Activated T-cell treated with anti-CD3 and anti-CD28 coated beads, Interleukin-2, amount 50 U/mL, for 72 hours (primary cell): ENCODE measurements at regions not wholly inside any gene's neighbourhood (a gene's known extent, or its start where the extent isn't known, plus 50 kb on each side); places are given as distances from the start of the nearest gene placed in this dataset.

Source experiments
- ATAC-seq, 2 donors: fragments of 150-1000 bp; cut with Tn5 transposase; replicated peaks in 1 of 2; 2 replicates each; pipeline ENCODE4 v1.10.0; 2021; ENCODE audit warnings: moderate library complexity in 2 of 2, mild to moderate bottlenecking in 1 of 2
- DNase-seq, 2 donors: peaks; one replicate each; pipeline ENCODE4 v3.0.0; 2021 to 2022; ENCODE audit warnings: mixed read lengths in 1 of 2
- H3K27ac Mint-ChIP-seq: one replicate; pipeline ENCODE4 v1.8.0; 2022; ENCODE audit warnings: mild to moderate bottlenecking, moderate library complexity, mixed read lengths
- H3K27me3 Mint-ChIP-seq: one replicate; pipeline ENCODE4 v1.8.0; 2022; ENCODE audit warnings: low read depth, mixed read lengths
- H3K36me3 Mint-ChIP-seq, 2 donors: one replicate each; pipeline ENCODE4 v1.8.0; 2022; ENCODE audit warnings: mixed read lengths in 2 of 2, mild to moderate bottlenecking in 1 of 2; ENCODE audit not compliant: insufficient read depth in 2 of 2
- H3K4me1 Mint-ChIP-seq: one replicate; pipeline ENCODE4 v1.8.0; 2022; ENCODE audit warnings: low read depth, mixed read lengths
- H3K4me3 Mint-ChIP-seq, 2 donors: one replicate each; pipeline ENCODE4 v1.8.0; 2022; ENCODE audit warnings: mild to moderate bottlenecking in 2 of 2, mixed read lengths in 2 of 2, moderate library complexity in 2 of 2
- H3K9me3 Mint-ChIP-seq, 2 donors: one replicate each; pipeline ENCODE4 v1.8.0; 2022; ENCODE audit warnings: mixed read lengths in 2 of 2

DNA sequence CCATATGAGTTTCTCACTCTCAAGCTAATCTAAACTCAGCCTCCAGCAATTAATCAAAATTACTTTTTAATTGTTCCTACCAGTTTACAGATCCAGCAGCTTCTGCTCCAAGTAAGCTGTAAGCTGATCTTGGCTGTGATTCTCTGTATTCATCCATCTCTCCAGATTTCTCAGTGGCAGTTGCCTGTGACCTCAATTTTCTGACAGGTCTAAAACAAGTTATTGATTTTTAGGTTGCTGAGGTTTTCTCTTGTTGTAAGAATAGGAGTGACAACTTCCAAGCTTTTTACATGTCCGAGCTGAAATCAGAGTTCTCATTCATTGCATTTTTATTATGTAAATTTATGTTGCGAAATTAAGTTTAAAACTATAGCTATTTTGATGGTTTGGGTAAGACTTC, 1044.4 kb downstream of the PLA2G4A start:
- DNase-seq = no peak
- Mint-ChIP-seq H3K36me3 (peaks cover 2 to 7% of the 10 kb centered on the region in 2 donors), H3K27me3 (no peaks in the 10 kb centered on the region), H3K4me3 (no peak overlapping the region), H3K9me3 (peaks cover 7 to 8% of the 10 kb centered on the region in 2 donors), H3K27ac (no peak overlapping the region), H3K4me1 (no peaks in the 10 kb centered on the region)
- no peak for ATAC-seq

DNA sequence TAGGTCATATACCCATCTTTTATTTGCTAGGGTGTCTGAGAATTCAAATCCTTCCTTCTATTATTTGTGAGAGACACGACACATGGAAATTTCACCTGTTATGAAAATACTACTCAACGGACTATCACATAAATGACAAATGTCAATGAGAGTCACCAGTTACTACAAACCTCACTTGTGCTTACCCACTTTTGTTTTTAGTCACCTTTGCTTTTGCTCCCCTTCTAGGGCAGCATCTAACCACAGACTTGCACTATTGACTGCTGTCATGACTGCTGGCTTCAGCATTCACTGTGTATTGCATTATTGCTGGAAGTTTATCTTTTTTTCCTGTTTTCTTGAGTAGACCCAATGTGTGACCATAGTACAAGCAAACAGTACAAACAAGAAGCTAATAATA, 1048.0 kb downstream of the PLA2G4A start:
- H3K4me1 Mint-ChIP-seq = no peaks in the 10 kb centered on the region
- H3K36me3 Mint-ChIP-seq = peaks cover 2 to 7% of the 10 kb centered on the region in 2 donors
- H3K4me3 Mint-ChIP-seq = no peak overlapping the region
- no peaks in the 10 kb centered on the region for H3K27me3 Mint-ChIP-seq
- H3K9me3 Mint-ChIP-seq = peaks cover 4 to 7% of the 10 kb centered on the region in 2 donors
- DNase-seq (no peak), ATAC-seq (peak in 1 of 2 donors; percentile 43)
- no peak overlapping the region for H3K27ac Mint-ChIP-seq

DNA sequence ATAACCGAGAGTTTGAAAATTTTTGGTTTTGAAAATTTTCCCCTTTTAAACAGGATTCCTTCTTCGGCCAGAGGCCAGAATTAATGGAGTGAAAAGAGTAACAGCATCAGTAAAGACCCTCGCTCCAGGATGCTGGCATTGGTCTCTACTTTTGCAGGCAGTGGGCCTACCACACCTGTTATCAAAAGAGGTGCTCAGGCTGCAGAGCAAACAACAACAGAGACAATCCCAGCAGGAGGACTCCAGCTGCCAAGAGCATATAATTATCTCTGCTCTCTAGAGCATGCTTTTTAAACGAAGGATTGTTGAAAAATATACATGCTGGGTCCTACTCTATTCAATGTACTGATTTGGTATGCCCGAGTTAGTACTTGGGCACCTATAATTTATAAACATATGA, 1048.5 kb downstream of the PLA2G4A start:
- no peak for ATAC-seq
- H3K9me3 Mint-ChIP-seq = peaks cover 4 to 7% of the 10 kb centered on the region in 2 donors

DNA sequence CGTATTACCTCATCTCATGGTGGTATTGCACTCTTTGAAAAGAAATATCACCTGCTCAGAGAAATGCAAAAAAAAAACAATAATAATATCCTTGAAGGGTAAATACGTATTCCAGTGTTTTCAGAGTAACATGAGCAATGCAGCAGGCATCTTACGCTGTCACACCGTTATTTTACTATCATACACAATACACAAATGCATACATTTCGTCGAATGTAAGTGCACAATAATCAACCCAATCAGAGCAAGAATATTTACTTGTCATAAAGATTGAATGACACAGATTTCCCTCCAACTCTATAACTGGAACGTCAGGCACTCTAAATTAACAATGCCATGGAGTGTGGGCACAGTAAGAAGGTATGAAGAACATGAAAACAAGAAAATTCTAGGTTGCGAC, 1050.1 kb downstream of the PLA2G4A start:
- DNase-seq (no peak), ATAC-seq (no peak)
- Mint-ChIP-seq H3K4me3 (no peak overlapping the region), H3K27me3 (no peaks in the 10 kb centered on the region), H3K9me3 (peaks cover 4 to 7% of the 10 kb centered on the region in 2 donors), H3K36me3 (peaks cover 2 to 7% of the 10 kb centered on the region in 2 donors), H3K27ac (no peak overlapping the region), H3K4me1 (no peaks in the 10 kb centered on the region)

More for the DNA sequence above, 1048.5 kb downstream of the PLA2G4A start:
- Mint-ChIP-seq H3K27ac (no peak overlapping the region), H3K4me3 (no peak overlapping the region), H3K27me3 (no peaks in the 10 kb centered on the region), H3K36me3 (peaks cover 2 to 7% of the 10 kb centered on the region in 2 donors), H3K4me1 (no peaks in the 10 kb centered on the region)
- no peak for DNase-seq

DNA sequence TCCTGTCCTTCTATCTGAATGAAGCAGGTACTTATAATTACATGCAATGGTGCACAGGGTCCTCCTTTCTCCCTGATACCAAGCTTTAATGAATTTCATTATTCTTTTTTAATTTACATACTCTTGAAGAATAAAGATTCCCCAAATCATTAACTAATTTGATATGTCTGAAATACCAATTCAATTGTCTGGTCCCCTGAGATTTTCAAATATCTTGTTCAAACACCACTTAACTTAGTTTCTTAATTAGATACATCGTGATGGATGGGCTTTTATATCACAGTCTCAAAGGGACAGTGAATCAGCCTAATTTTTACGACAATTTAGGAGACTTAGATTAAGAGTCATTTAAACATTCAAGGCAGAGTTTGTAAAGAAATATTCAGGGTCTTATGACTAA, 1054.6 kb downstream of the PLA2G4A start:
- Mint-ChIP-seq H3K9me3 (no peaks in the 10 kb centered on the region), H3K27ac (no peak overlapping the region), H3K4me1 (no peaks in the 10 kb centered on the region), H3K36me3 (no peaks in the 10 kb centered on the region), H3K27me3 (no peaks in the 10 kb centered on the region), H3K4me3 (no peak overlapping the region)
- no peak for ATAC-seq
- no peak for DNase-seq

GRCh38 chr1:187891993-187892682, 1063.4 kb downstream of the PLA2G4A start:
- Mint-ChIP-seq H3K4me1 (peaks cover 6% of the 10 kb centered on the region), H3K27ac (no peak overlapping the region), H3K4me3 (no peak overlapping the region), H3K27me3 (no peaks in the 10 kb centered on the region), H3K9me3 (peaks cover 6 to 8% of the 10 kb centered on the region in 2 donors), H3K36me3 (peaks cover 2 to 3% of the 10 kb centered on the region in 2 donors)
- ATAC-seq (no peak), DNase-seq (no peak)

GRCh38 chr1:187892683-187893039, 1063.9 kb downstream of the PLA2G4A start:
- H3K36me3 Mint-ChIP-seq = peaks cover 2 to 3% of the 10 kb centered on the region in 2 donors
- H3K27ac Mint-ChIP-seq = no peak overlapping the region
- no peak overlapping the region for H3K4me3 Mint-ChIP-seq
- ATAC-seq (no peak), DNase-seq (no peak)
- peaks cover 6% of the 10 kb centered on the region for H3K4me1 Mint-ChIP-seq
- H3K27me3 Mint-ChIP-seq = no peaks in the 10 kb centered on the region
- H3K9me3 Mint-ChIP-seq = peaks cover 6 to 8% of the 10 kb centered on the region in 2 donors

DNA sequence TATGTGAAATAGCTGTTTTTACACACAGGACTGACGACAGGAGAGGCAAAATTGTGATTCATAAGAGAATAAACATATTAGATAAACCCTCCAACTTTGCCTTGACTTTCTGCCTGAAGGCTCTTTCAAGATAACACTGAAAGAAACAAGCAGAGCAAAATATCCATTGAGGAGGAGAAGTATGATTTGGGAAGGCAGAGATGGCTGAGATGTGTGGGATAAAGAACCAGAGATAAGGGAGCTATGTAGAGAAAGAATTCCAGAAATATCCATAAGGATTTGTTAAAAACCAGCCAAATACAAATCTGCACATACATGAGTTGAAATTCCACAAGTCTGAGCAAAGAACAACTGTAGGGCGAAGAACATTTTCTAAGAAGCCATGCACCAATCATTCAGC, 1064.7 kb downstream of the PLA2G4A start:
- H3K4me1 Mint-ChIP-seq = peaks cover 6% of the 10 kb centered on the region
- DNase-seq (no peak), ATAC-seq (no peak)
- no peak overlapping the region for H3K4me3 Mint-ChIP-seq
- H3K27me3 Mint-ChIP-seq = no peaks in the 10 kb centered on the region
- peaks cover 6 to 8% of the 10 kb centered on the region in 2 donors for H3K9me3 Mint-ChIP-seq
- H3K27ac Mint-ChIP-seq = no peak overlapping the region
- H3K36me3 Mint-ChIP-seq = peaks cover 2 to 3% of the 10 kb centered on the region in 2 donors

GRCh38 chr1:187894349-187894748, 1065.6 kb downstream of the PLA2G4A start:
- DNase-seq (peak in 1 of 2 donors; percentile 0), ATAC-seq (peak in 1 of 2 donors; percentile 18)
- Mint-ChIP-seq H3K27ac (no peak overlapping the region), H3K4me1 (peaks cover 6% of the 10 kb centered on the region), H3K9me3 (peaks cover 6% of the 10 kb centered on the region in 2 donors), H3K27me3 (no peaks in the 10 kb centered on the region), H3K36me3 (peaks cover 2 to 3% of the 10 kb centered on the region in 2 donors), H3K4me3 (no peak overlapping the region)

DNA sequence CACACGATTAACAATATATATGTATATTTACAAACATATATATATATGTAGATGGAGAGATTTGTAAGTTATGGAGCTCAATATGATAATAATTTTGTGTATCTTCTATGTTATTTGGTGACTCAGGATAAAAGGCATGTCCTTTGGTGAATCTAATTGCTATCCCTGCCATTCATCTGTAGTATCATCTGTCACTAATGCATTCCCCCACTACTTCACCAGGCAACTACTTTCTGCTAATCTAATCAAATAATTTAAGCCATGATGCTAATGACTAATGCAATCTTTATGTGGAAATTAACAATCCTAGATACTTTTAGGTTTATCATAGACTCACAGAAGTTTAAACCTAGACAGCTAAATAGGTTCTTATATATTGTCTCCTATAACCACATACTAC, 1074.5 kb downstream of the PLA2G4A start:
- Mint-ChIP-seq H3K36me3 (no peaks in the 10 kb centered on the region), H3K4me1 (no peaks in the 10 kb centered on the region), H3K27me3 (no peaks in the 10 kb centered on the region), H3K4me3 (no peak overlapping the region), H3K9me3 (no peaks in the 10 kb centered on the region), H3K27ac (no peak overlapping the region)
- DNase-seq (no peak), ATAC-seq (no peak)

DNA sequence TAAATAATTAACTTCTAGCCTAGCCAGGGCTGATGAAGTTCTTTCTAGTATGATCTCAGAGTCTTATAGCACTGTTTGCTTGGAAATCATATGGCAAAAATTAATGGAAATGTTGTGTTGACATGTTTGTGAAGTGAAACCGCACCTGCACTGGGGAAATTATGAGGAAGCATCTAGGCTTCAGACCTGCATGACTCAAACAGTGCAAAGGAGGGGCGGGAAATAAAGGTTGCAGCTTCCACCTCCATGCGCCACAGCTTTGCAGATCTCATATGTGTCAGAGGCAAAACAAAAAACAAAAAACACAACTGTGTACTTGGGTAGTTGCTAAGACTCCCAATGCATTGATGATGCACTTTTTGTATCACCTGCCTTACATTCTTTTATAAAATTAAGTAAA, 1080.6 kb downstream of the PLA2G4A start:
- Mint-ChIP-seq H3K4me3 (no peak overlapping the region), H3K27ac (no peak overlapping the region), H3K9me3 (peaks cover 5% of the 10 kb centered on the region in 2 donors), H3K27me3 (no peaks in the 10 kb centered on the region), H3K36me3 (no peaks in the 10 kb centered on the region), H3K4me1 (no peaks in the 10 kb centered on the region)
- ATAC-seq (no peak), DNase-seq (no peak)

DNA sequence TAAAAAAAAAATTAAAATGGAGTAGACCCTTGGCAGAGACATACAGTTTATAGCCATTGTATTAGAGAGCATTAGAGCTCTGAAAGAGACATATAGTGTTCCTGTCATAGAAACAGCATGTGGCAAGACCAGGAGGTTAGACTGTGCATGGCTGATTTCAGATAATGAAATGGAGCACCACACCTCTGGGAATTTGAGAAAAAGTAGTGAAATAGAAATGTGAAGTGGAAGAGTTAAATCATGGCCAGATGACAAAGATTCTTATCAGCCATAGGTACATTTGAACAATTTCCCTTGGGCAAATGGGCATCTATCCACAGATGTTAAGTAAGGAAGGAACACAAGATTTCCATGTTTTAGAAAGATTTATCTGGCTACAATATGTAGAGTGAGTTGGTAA, 1083.1 kb downstream of the PLA2G4A start:
- H3K4me3 Mint-ChIP-seq = no peak overlapping the region
- no peaks in the 10 kb centered on the region for H3K4me1 Mint-ChIP-seq
- H3K27ac Mint-ChIP-seq = no peak overlapping the region
- H3K36me3 Mint-ChIP-seq = no peaks in the 10 kb centered on the region
- H3K9me3 Mint-ChIP-seq = peaks cover 7 to 10% of the 10 kb centered on the region in 2 donors
- H3K27me3 Mint-ChIP-seq = no peaks in the 10 kb centered on the region
- DNase-seq = no peak
- no peak for ATAC-seq

DNA sequence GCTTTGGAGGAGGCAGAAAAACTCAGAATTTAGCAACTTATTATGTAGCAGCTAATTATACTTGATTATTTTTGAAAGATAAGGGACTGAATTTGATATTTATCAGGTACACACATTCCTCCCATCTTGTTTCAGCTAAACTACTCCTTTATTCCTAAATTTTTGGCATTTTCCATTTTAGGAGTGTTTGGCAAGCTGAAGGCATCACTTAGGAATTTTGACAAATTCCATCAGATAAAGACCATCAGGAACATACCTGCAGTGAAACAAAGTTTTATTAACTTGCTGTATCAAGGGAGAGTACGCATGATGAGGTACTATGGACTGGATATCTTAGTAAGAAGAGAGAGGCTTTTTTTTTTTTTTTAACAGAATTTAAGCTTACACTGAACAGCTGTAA, 1092.2 kb downstream of the PLA2G4A start:
- H3K27ac Mint-ChIP-seq = no peak overlapping the region
- ATAC-seq (no peak), DNase-seq (no peak)
- no peaks in the 10 kb centered on the region for H3K4me1 Mint-ChIP-seq
- no peaks in the 10 kb centered on the region for H3K36me3 Mint-ChIP-seq
- H3K27me3 Mint-ChIP-seq = no peaks in the 10 kb centered on the region
- H3K4me3 Mint-ChIP-seq = no peak overlapping the region
- H3K9me3 Mint-ChIP-seq = peaks cover 0 to 5% of the 10 kb centered on the region in 2 donors

DNA sequence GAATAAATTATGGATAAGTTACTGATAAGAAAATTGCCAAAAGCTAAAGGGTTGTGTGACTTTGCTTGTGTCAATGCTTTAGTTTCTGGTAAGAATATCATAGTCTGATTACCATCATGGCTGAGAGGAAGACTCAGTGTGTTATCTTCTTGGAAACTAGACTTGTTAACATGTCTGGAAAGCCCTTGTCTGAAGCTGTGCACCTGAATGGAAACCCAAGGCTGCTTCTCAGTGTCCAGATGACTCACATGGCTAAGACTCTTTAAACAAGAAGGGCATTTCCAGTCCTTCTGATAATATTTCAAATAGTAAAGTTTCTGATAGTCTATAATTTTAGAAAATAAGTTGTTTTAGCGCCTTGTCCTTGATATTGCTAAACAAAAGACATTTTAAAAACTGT, 1092.7 kb downstream of the PLA2G4A start:
- ATAC-seq = no peak
- no peak for DNase-seq
- H3K9me3 Mint-ChIP-seq = peaks cover 0 to 2% of the 10 kb centered on the region in 2 donors
- H3K27me3 Mint-ChIP-seq = no peaks in the 10 kb centered on the region
- no peaks in the 10 kb centered on the region for H3K4me1 Mint-ChIP-seq
- no peak overlapping the region for H3K4me3 Mint-ChIP-seq
- H3K36me3 Mint-ChIP-seq = no peaks in the 10 kb centered on the region
- no peak overlapping the region for H3K27ac Mint-ChIP-seq
